Upper lobe of left lung (tissue), 4 donors: ENCODE measurements at regions not wholly inside any gene's neighbourhood (a gene's known extent, or its start where the extent isn't known, plus 50 kb on each side); places are given as distances from the start of the nearest gene placed in this dataset.

Experiments used
- CTCF ChIP-seq, 6 experiments: fragments of 450-650 bp in 4 of 6; fragments of 200-600 bp in 2 of 6; sonication (generic) in 2 of 6; IDR thresholded peaks; one replicate each; pipeline ENCODE4 v1.5.1; 2016 to 2019; ENCODE audit warnings: antibody characterized with exemption in 6 of 6
- EP300 ChIP-seq, 4 donors: sonication (generic); formaldehyde crosslinking; IDR thresholded peaks; one replicate each; pipeline ENCODE4 v1.5.1; 2017; ENCODE audit warnings: antibody characterized with exemption in 4 of 4, control low read depth in 2 of 4
- POLR2A ChIP-seq, 4 donors: fragments of 450-650 bp; IDR thresholded peaks; one replicate each; pipeline ENCODE4 v1.5.1; 2016 to 2017; ENCODE audit warnings: antibody characterized with exemption in 4 of 4, mild to moderate bottlenecking in 2 of 4
- POLR2AphosphoS5 ChIP-seq, 2 donors: sonication (generic); formaldehyde crosslinking; IDR thresholded peaks; one replicate each; pipeline ENCODE4 v1.5.1; 2017; ENCODE audit warnings: antibody characterized with exemption in 2 of 2

GRCh38 chr12:126966498-126966897, 1300.5 kb upstream of the TMEM132C start:
- TF ChIP-seq CTCF (IDR thresholded peaks at IDR 0.05) (no peak), POLR2A (IDR thresholded peaks at IDR 0.05) (no peak), EP300 (IDR thresholded peaks at IDR 0.05) (no peak), POLR2AphosphoS5 (IDR thresholded peaks at IDR 0.05) (no peak)
